Liver (tissue), 8 donors: ENCODE measurements at regions not wholly inside any gene's neighbourhood (a gene's known extent, or its start where the extent isn't known, plus 50 kb on each side); places are given as distances from the start of the nearest gene placed in this dataset.
"Not testable (repeated sequence)": the region's sequence is repeated elsewhere in the genome, so short reads cannot be mapped to it uniquely, and the experiment has no call there.

ENCODE experiments used
- DNase-seq: peaks from one replicate; pipeline ENCODE4 v3.0.0-alpha.2; 2017; ENCODE audit warnings: low spot score
- H3K27ac ChIP-seq, 2 donors: one replicate each; pipeline ENCODE4 v1.7.0; 2013; ENCODE audit warnings: inconsistent platforms in 2 of 2, low read length in 2 of 2, control low read depth in 1 of 2, low read depth in 1 of 2, mild to moderate bottlenecking in 1 of 2
- H3K27me3 ChIP-seq, 4 donors: one replicate each; pipeline versions ENCODE4 v1.6.1 to v1.7.0; 2013; ENCODE audit warnings: low read length in 3 of 4, inconsistent platforms in 1 of 4, mild to moderate bottlenecking in 1 of 4, moderate library complexity in 1 of 4; ENCODE audit not compliant: control insufficient read depth in 4 of 4, insufficient read depth in 4 of 4
- H3K36me3 ChIP-seq, 4 donors: one replicate each; pipeline versions ENCODE4 v1.6.1 to v1.7.0; 2013; ENCODE audit warnings: low read length in 3 of 4, mild to moderate bottlenecking in 3 of 4, low read depth in 1 of 4, moderate library complexity in 1 of 4; ENCODE audit not compliant: control insufficient read depth in 4 of 4, insufficient read depth in 3 of 4
- H3K4me1 ChIP-seq, 4 donors: one replicate each; pipeline versions ENCODE4 v1.6.1 to v1.7.0; 2013; ENCODE audit warnings: low read length in 3 of 4, mild to moderate bottlenecking in 3 of 4, moderate library complexity in 1 of 4; ENCODE audit not compliant: control insufficient read depth in 4 of 4, insufficient read depth in 4 of 4
- H3K4me3 ChIP-seq, 3 donors: one replicate each; pipeline versions ENCODE4 v1.6.1 to v1.7.0; 2013; ENCODE audit warnings: low read length in 3 of 3, control low read depth in 1 of 3, low read depth in 1 of 3, mild to moderate bottlenecking in 1 of 3
- H3K9ac ChIP-seq, 2 donors: one replicate each; pipeline ENCODE4 v1.7.0; 2013; ENCODE audit warnings: low read length in 2 of 2, mild to moderate bottlenecking in 2 of 2, moderate library complexity in 2 of 2, control low read depth in 1 of 2, low read depth in 1 of 2
- H3K9me3 ChIP-seq, 4 donors: one replicate each; pipeline versions ENCODE4 v1.6.1 to v1.7.0; 2013; ENCODE audit warnings: low read length in 3 of 4; ENCODE audit not compliant: control insufficient read depth in 4 of 4
- ATF3 ChIP-seq: IDR thresholded peaks from 2 replicates; pipeline ENCODE4 v1.6.1; 2016; ENCODE audit warnings: antibody characterized with exemption
- CTCF ChIP-seq: fragments of 150-350 bp; IDR thresholded peaks from 2 replicates; pipeline ENCODE4 v1.5.1; 2017; ENCODE audit warnings: improper control_type of control experiment, low read depth, low read length; ENCODE audit not compliant: missing input control
- EGR1 ChIP-seq, 2 donors: IDR thresholded peaks; 2 replicates each; pipeline ENCODE4 v1.6.1; 2016 to 2018; ENCODE audit warnings: antibody characterized with exemption in 2 of 2, low read depth in 2 of 2
- FOXA1 ChIP-seq: IDR thresholded peaks from 2 replicates; pipeline ENCODE4 v1.6.1; 2016; ENCODE audit warnings: antibody characterized with exemption
- FOXA2 ChIP-seq: IDR thresholded peaks from 2 replicates; pipeline ENCODE4 v1.6.1; 2016; ENCODE audit warnings: antibody characterized with exemption
- HNF4G ChIP-seq: IDR thresholded peaks from 2 replicates; pipeline ENCODE4 v1.6.1; 2016; ENCODE audit warnings: antibody characterized with exemption
- REST ChIP-seq: IDR thresholded peaks from 2 replicates; pipeline ENCODE4 v1.6.1; 2016; ENCODE audit warnings: antibody characterized with exemption, mild to moderate bottlenecking
- SP1 ChIP-seq: IDR thresholded peaks from 2 replicates; pipeline ENCODE4 v1.6.1; 2018; ENCODE audit warnings: antibody characterized with exemption, mild to moderate bottlenecking
- TAF1 ChIP-seq: conservative IDR thresholded peaks from 2 replicates; pipeline ENCODE4 v1.6.1; 2016; ENCODE audit warnings: antibody characterized with exemption, mild to moderate bottlenecking
- WGBS: extraction: QIAGEN DNeasy Blood & Tissue Kit; methylation state at CpG from one replicate; pipeline ENCODE4 v1.1.7; 2013; 5-methylcytosine and 5-hydroxymethylcytosine counted together
- donor health status: healthy.
- donor health status: healthy.
- donor health status: healthy.
- donor health status: healthy.
- donor health status: healthy.

GRCh38 chr16:52671590-52671989 is 124.6 kb upstream of the TOX3 start:
- no peak overlapping the region for H3K27ac ChIP-seq
- no peaks in the 10 kb centered on the region for H3K27me3 ChIP-seq
- no peak overlapping the region for H3K4me3 ChIP-seq
- WGBS = 75% methylated on average over 1 of the region's 1 CpG
- H3K4me1 ChIP-seq = no peaks in the 10 kb centered on the region
- no peak for TF ChIP-seq EGR1 (IDR thresholded peaks at IDR 0.05; ENCODE audit: low read depth in 2 of 2)
- no peak for TF ChIP-seq HNF4G
- TF ChIP-seq TAF1 = no peak
- no peak for TF ChIP-seq ATF3
- TF ChIP-seq SP1 = no peak
- TF ChIP-seq FOXA1 = no peak
- no peak for DNase-seq
- H3K36me3 ChIP-seq = no peaks in the 10 kb centered on the region
- H3K9me3 ChIP-seq = no peaks in the 10 kb centered on the region
- no peak overlapping the region for H3K9ac ChIP-seq

GRCh38 chr16:52657924-52658323 is 111.0 kb upstream of the TOX3 start:
- H3K27me3 ChIP-seq = no peaks in the 10 kb centered on the region
- no peak for TF ChIP-seq FOXA2
- TF ChIP-seq HNF4G = no peak
- TF ChIP-seq REST = no peak
- no peak for TF ChIP-seq CTCF
- no peak for DNase-seq
- no peak overlapping the region for H3K4me3 ChIP-seq
- no peaks in the 10 kb centered on the region for H3K4me1 ChIP-seq
- H3K9me3 ChIP-seq = peaks cover 0 to 5% (median 3%) of the 10 kb centered on the region in 4 donors
- 96% methylated on average over 3 of the region's 3 CpGs for WGBS
- no peak overlapping the region for H3K9ac ChIP-seq
- no peaks in the 10 kb centered on the region for H3K36me3 ChIP-seq
- H3K27ac ChIP-seq = no peak overlapping the region

GRCh38 chr16:52655916-52656315 is 109.0 kb upstream of the TOX3 start:
- not testable (repeated sequence) for H3K9me3 ChIP-seq, DNase-seq, H3K27ac ChIP-seq, H3K4me1 ChIP-seq, H3K9ac ChIP-seq, H3K36me3 ChIP-seq, H3K27me3 ChIP-seq, H3K4me3 ChIP-seq
- 73% methylated on average over 7 of the region's 7 CpGs for WGBS

GRCh38 chr16:52655156-52655555 is 108.2 kb upstream of the TOX3 start:
- not testable (repeated sequence) for H3K27me3 ChIP-seq, H3K9ac ChIP-seq, H3K36me3 ChIP-seq, H3K4me1 ChIP-seq, H3K4me3 ChIP-seq, H3K27ac ChIP-seq, H3K9me3 ChIP-seq, DNase-seq
- WGBS = 95% methylated on average over 17 of the region's 17 CpGs
